ENCODE measurements at regions not wholly inside any gene's neighbourhood (a gene's known extent, or its start where the extent isn't known, plus 50 kb on each side); places are given as distances from the start of the nearest gene placed in this dataset.

DNA sequence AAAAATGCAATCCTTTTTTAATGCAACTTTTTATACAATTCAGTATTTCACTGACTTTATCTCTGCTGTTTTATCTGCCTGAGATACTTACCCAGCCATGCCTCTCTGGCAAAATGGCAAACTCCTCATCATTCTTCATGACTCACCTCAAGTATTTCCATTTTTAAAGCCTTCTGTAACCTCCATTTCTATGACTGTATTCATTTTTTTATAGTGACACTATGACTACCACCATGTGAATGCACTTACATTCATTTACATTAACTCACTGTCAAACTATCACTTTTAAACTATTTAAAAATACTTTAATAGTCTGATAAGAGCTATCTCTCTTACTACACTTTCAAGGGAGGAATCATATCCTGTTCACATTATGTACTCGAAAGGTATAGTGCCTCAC lies 99.4 kb upstream of the SCN7A start:
- Histone ChIP-seq H3K4me2 (ENCODE audit: low read length) (no peak overlapping the region), H3K23ac (ENCODE audit: low read length) (no peak overlapping the region)
- no CpG with 5 or more reads among the region's 1 CpG for WGBS (ENCODE audit: extremely low coverage, insufficient coverage, low lambda C conversion rate)

DNA sequence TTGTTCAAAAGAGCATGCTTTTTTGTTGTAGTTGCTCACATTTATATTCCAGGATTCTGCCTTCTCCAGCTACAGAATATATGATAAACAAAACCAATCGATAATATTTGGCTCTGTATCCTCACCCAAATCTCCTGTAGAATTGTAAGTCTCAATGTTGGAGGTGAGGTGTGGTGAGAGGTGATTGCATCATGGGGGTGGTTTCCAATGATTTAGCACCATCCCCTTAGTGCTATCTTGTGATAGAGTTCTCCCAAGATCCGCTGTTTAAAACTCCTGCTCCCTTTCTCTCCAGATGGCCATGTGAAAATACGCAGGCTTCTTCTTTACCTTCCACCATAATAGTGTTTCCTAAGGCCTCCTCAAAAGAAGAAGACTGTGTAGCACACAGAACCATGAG lies 98.7 kb upstream of the SCN7A start:
- H3K36me3 ChIP-seq (ENCODE audit: control insufficient read depth, insufficient read depth, low read length), result no peaks in the 10 kb centered on the region
- WGBS (ENCODE audit: extremely low coverage, insufficient coverage, low lambda C conversion rate), result no CpG with 5 or more reads among the region's 3 CpGs
- H2BK120ac ChIP-seq (ENCODE audit: low read depth, low read length), result no peak overlapping the region
- no peak overlapping the region for H2BK15ac ChIP-seq (replicated peaks; ENCODE audit: low read depth)
- DNase-seq, result no peak
- no peak overlapping the region for H4K8ac ChIP-seq (ENCODE audit: low read depth, low read length)
- H3K79me1 ChIP-seq (ENCODE audit: low read length), result no peaks in the 10 kb centered on the region
- H3K27me3 ChIP-seq (ENCODE audit: insufficient read depth, low read length, poor library complexity), result no peaks in the 10 kb centered on the region
- H3K18ac ChIP-seq (ENCODE audit: low read length), result no peak overlapping the region
- no peak overlapping the region for H4K5ac ChIP-seq (ENCODE audit: low read length)
- no peak overlapping the region for H3K9ac ChIP-seq (ENCODE audit: low read length)
- H2BK5ac ChIP-seq (ENCODE audit: low read length), result no peak overlapping the region
- H3K4me1 ChIP-seq (ENCODE audit: control insufficient read depth, low read depth, low read length), result no peaks in the 10 kb centered on the region
- H3K4me3 ChIP-seq (ENCODE audit: low read length), result no peak overlapping the region
- H3K56ac ChIP-seq (ENCODE audit: low read length), result no peak overlapping the region
- H3K4me2 ChIP-seq (ENCODE audit: low read length), result no peak overlapping the region
- no peak overlapping the region for H3K27ac ChIP-seq (ENCODE audit: low read depth, low read length)
- H3K4ac ChIP-seq (ENCODE audit: low read depth, low read length), result no peak overlapping the region
- no peaks in the 10 kb centered on the region for H3K79me2 ChIP-seq (ENCODE audit: control insufficient read depth, insufficient read depth, low read length)
- no peak overlapping the region for H3K23ac ChIP-seq (ENCODE audit: low read length)
- no peak overlapping the region for H2AK5ac ChIP-seq (ENCODE audit: low read length)

More for the DNA sequence above, 99.4 kb upstream of the SCN7A start:
- H3K18ac ChIP-seq (ENCODE audit: low read length), result no peak overlapping the region
- H2BK15ac ChIP-seq (replicated peaks; ENCODE audit: low read depth), result no peak overlapping the region
- H3K4ac ChIP-seq (ENCODE audit: low read depth, low read length), result no peak overlapping the region
- H3K56ac ChIP-seq (ENCODE audit: low read length), result no peak overlapping the region
- no peak overlapping the region for H4K8ac ChIP-seq (ENCODE audit: low read depth, low read length)
- H2BK120ac ChIP-seq (ENCODE audit: low read depth, low read length), result no peak overlapping the region
- H3K27ac ChIP-seq (ENCODE audit: low read depth, low read length), result no peak overlapping the region
- no peak overlapping the region for H2AK5ac ChIP-seq (ENCODE audit: low read length)
- no peaks in the 10 kb centered on the region for H3K79me1 ChIP-seq (ENCODE audit: low read length)
- no peak overlapping the region for H3K4me3 ChIP-seq (ENCODE audit: low read length)
- H3K36me3 ChIP-seq (ENCODE audit: control insufficient read depth, insufficient read depth, low read length), result no peaks in the 10 kb centered on the region
- no peaks in the 10 kb centered on the region for H3K79me2 ChIP-seq (ENCODE audit: control insufficient read depth, insufficient read depth, low read length)
- H2BK5ac ChIP-seq (ENCODE audit: low read length), result no peak overlapping the region
- no peak overlapping the region for H3K9ac ChIP-seq (ENCODE audit: low read length)
- H3K27me3 ChIP-seq (ENCODE audit: insufficient read depth, low read length, poor library complexity), result no peaks in the 10 kb centered on the region
- H3K4me1 ChIP-seq (ENCODE audit: control insufficient read depth, low read depth, low read length), result no peaks in the 10 kb centered on the region
- no peak overlapping the region for H4K5ac ChIP-seq (ENCODE audit: low read length)
- DNase-seq, result no peak

DNA sequence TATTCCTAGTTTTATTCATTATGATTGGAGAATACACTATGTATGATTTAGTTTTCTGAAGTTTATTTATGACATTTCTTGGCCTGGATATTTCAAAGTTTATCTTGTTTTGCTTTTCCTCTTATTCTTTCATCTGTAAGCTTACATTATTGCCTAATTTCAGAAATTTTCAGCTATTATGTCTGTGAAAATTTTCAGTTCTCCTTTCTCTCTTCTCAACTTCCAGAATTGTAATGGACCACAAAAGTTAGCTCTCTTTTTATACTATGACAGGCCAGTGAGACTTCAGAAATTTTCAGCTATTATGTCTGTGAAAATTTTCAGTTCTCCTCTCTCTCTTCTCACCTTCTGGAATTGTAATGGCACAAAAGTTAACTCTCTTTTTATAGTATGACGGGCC lies 97.2 kb upstream of the SCN7A start:
- H3K23ac ChIP-seq (ENCODE audit: low read length), result no peak overlapping the region
- H3K79me1 ChIP-seq (ENCODE audit: low read length), result no peaks in the 10 kb centered on the region
- H3K4ac ChIP-seq (ENCODE audit: low read depth, low read length), result no peak overlapping the region
- no peaks in the 10 kb centered on the region for H3K4me1 ChIP-seq (ENCODE audit: control insufficient read depth, low read depth, low read length)
- H2BK15ac ChIP-seq (replicated peaks; ENCODE audit: low read depth), result no peak overlapping the region
- H3K4me3 ChIP-seq (ENCODE audit: low read length), result no peak overlapping the region
- no peak for DNase-seq
- no peak overlapping the region for H4K5ac ChIP-seq (ENCODE audit: low read length)
- H3K4me2 ChIP-seq (ENCODE audit: low read length), result no peak overlapping the region
- no peak overlapping the region for H2AK5ac ChIP-seq (ENCODE audit: low read length)
- no peak overlapping the region for H3K9ac ChIP-seq (ENCODE audit: low read length)
- no CpG with 5 or more reads among the region's 1 CpG for WGBS (ENCODE audit: extremely low coverage, insufficient coverage, low lambda C conversion rate)
- no peak overlapping the region for H3K18ac ChIP-seq (ENCODE audit: low read length)
- H2BK120ac ChIP-seq (ENCODE audit: low read depth, low read length), result no peak overlapping the region
- H3K79me2 ChIP-seq (ENCODE audit: control insufficient read depth, insufficient read depth, low read length), result no peaks in the 10 kb centered on the region
- H2BK5ac ChIP-seq (ENCODE audit: low read length), result no peak overlapping the region
- no peak overlapping the region for H3K56ac ChIP-seq (ENCODE audit: low read length)
- no peaks in the 10 kb centered on the region for H3K36me3 ChIP-seq (ENCODE audit: control insufficient read depth, insufficient read depth, low read length)
- H4K8ac ChIP-seq (ENCODE audit: low read depth, low read length), result no peak overlapping the region
- no peaks in the 10 kb centered on the region for H3K27me3 ChIP-seq (ENCODE audit: insufficient read depth, low read length, poor library complexity)
- H3K27ac ChIP-seq (ENCODE audit: low read depth, low read length), result no peak overlapping the region

DNA sequence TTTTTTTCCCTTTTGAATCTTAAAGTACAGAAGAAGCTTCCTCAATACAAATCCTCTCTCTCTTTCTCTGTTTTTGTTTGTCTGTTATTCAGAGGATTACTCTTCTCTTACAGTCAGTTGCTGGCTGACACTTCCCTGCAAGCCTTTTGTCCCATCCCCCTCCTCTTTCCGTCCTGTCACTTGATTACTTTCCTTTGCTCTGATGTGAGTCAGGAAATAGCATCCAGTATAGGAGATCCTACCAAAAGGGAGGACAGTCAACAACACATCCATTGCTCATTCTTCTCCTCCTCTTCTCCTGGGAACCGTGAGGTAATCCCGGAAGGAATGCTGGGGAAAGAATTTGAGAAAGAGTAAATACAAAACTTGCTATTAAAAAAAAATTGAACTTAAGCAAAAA lies 79.3 kb upstream of the SCN7A start:
- H2BK15ac ChIP-seq (replicated peaks; ENCODE audit: low read depth), result no peak overlapping the region
- peak; percentile 91 for DNase-seq

DNA sequence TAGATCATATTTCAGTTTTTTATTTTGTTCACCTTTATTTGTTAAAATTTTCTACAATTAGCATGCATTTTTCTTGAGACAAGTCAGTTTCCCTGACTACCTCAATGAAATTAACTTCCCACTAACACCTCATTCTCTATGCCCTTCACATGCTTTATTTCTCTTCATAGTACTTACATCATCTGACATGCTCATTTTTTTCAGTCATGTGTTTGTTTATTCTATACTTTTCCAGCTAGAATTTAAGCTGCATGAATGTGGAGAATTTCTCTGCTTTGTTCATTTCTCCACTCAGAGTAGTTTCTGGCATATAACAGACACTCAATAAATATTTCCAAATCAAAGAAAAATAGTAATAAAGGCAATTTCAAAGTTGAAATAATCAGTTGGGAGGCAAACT lies 78.9 kb upstream of the SCN7A start:
- Histone ChIP-seq H2BK120ac (ENCODE audit: low read depth, low read length) (no peak overlapping the region), H4K5ac (ENCODE audit: low read length) (no peak overlapping the region), H3K79me2 (ENCODE audit: control insufficient read depth, insufficient read depth, low read length) (no peaks in the 10 kb centered on the region), H3K4me2 (ENCODE audit: low read length) (no peak overlapping the region), H3K27ac (ENCODE audit: low read depth, low read length) (no peak overlapping the region), H2BK5ac (ENCODE audit: low read length) (no peak overlapping the region), H4K8ac (ENCODE audit: low read depth, low read length) (no peak overlapping the region), H3K23ac (ENCODE audit: low read length) (no peak overlapping the region), H2AK5ac (ENCODE audit: low read length) (no peak overlapping the region), H3K27me3 (ENCODE audit: insufficient read depth, low read length, poor library complexity) (no peaks in the 10 kb centered on the region), H3K9ac (ENCODE audit: low read length) (no peak overlapping the region), H3K56ac (ENCODE audit: low read length) (no peak overlapping the region), H3K18ac (ENCODE audit: low read length) (no peak overlapping the region), H3K36me3 (ENCODE audit: control insufficient read depth, insufficient read depth, low read length) (no peaks in the 10 kb centered on the region), H3K4me1 (ENCODE audit: control insufficient read depth, low read depth, low read length) (no peaks in the 10 kb centered on the region), H3K4ac (ENCODE audit: low read depth, low read length) (no peak overlapping the region), H2BK15ac (replicated peaks; ENCODE audit: low read depth) (no peak overlapping the region), H3K4me3 (ENCODE audit: low read length) (no peak overlapping the region), H3K79me1 (ENCODE audit: low read length) (no peaks in the 10 kb centered on the region)
- DNase-seq, result no peak

More for the DNA sequence above, 79.3 kb upstream of the SCN7A start:
- H4K8ac ChIP-seq (ENCODE audit: low read depth, low read length), result no peak overlapping the region
- H3K4me2 ChIP-seq (ENCODE audit: low read length), result no peak overlapping the region
- H3K27me3 ChIP-seq (ENCODE audit: insufficient read depth, low read length, poor library complexity), result no peaks in the 10 kb centered on the region
- no peaks in the 10 kb centered on the region for H3K4me1 ChIP-seq (ENCODE audit: control insufficient read depth, low read depth, low read length)
- no peak overlapping the region for H2AK5ac ChIP-seq (ENCODE audit: low read length)
- H3K56ac ChIP-seq (ENCODE audit: low read length), result no peak overlapping the region
- no peak overlapping the region for H4K5ac ChIP-seq (ENCODE audit: low read length)
- no peak overlapping the region for H3K4ac ChIP-seq (ENCODE audit: low read depth, low read length)
- no peaks in the 10 kb centered on the region for H3K79me2 ChIP-seq (ENCODE audit: control insufficient read depth, insufficient read depth, low read length)
- H2BK120ac ChIP-seq (ENCODE audit: low read depth, low read length), result no peak overlapping the region
- no CpG with 5 or more reads among the region's 3 CpGs for WGBS (ENCODE audit: extremely low coverage, insufficient coverage, low lambda C conversion rate)
- H3K4me3 ChIP-seq (ENCODE audit: low read length), result no peak overlapping the region
- H3K36me3 ChIP-seq (ENCODE audit: control insufficient read depth, insufficient read depth, low read length), result no peaks in the 10 kb centered on the region
- no peak overlapping the region for H3K27ac ChIP-seq (ENCODE audit: low read depth, low read length)
- no peak overlapping the region for H3K9ac ChIP-seq (ENCODE audit: low read length)
- H3K18ac ChIP-seq (ENCODE audit: low read length), result no peak overlapping the region
- no peak overlapping the region for H3K23ac ChIP-seq (ENCODE audit: low read length)
- H3K79me1 ChIP-seq (ENCODE audit: low read length), result no peaks in the 10 kb centered on the region
- H2BK5ac ChIP-seq (ENCODE audit: low read length), result no peak overlapping the region

DNA sequence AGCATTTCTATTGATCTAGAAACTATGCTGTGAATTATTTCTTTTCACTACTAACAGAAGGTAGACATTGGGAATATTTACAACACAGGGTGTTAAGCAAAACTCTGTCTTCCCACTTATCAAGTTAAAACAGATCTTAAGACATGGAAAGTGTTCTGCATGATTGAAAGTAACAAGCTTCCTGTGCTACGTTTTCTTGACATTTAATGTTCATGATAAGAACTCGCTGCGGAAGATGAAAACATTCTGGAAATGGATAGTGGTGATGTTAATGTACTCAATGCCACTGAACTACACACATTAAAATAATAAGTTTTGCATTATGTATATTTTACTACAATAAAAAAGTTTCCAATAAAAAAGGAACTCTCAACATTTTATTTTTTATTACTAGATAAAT lies 74.4 kb upstream of the SCN7A start:
- no peak overlapping the region for H3K4ac ChIP-seq (ENCODE audit: low read depth, low read length)
- H3K27ac ChIP-seq (ENCODE audit: low read depth, low read length), result no peak overlapping the region
- DNase-seq, result no peak
- H3K4me1 ChIP-seq (ENCODE audit: control insufficient read depth, low read depth, low read length), result no peaks in the 10 kb centered on the region
- no peak overlapping the region for H4K8ac ChIP-seq (ENCODE audit: low read depth, low read length)
- no peak overlapping the region for H2BK15ac ChIP-seq (replicated peaks; ENCODE audit: low read depth)
- no peak overlapping the region for H4K5ac ChIP-seq (ENCODE audit: low read length)
- no peaks in the 10 kb centered on the region for H3K27me3 ChIP-seq (ENCODE audit: insufficient read depth, low read length, poor library complexity)
- H3K56ac ChIP-seq (ENCODE audit: low read length), result no peak overlapping the region
- WGBS (ENCODE audit: extremely low coverage, insufficient coverage, low lambda C conversion rate), result no CpG with 5 or more reads among the region's 3 CpGs
- no peak overlapping the region for H3K4me2 ChIP-seq (ENCODE audit: low read length)
- no peaks in the 10 kb centered on the region for H3K79me2 ChIP-seq (ENCODE audit: control insufficient read depth, insufficient read depth, low read length)
- no peak overlapping the region for H3K18ac ChIP-seq (ENCODE audit: low read length)
- H3K9ac ChIP-seq (ENCODE audit: low read length), result no peak overlapping the region
- H3K36me3 ChIP-seq (ENCODE audit: control insufficient read depth, insufficient read depth, low read length), result no peaks in the 10 kb centered on the region
- H2BK120ac ChIP-seq (ENCODE audit: low read depth, low read length), result no peak overlapping the region
- no peaks in the 10 kb centered on the region for H3K79me1 ChIP-seq (ENCODE audit: low read length)
- H3K4me3 ChIP-seq (ENCODE audit: low read length), result no peak overlapping the region
- H3K23ac ChIP-seq (ENCODE audit: low read length), result no peak overlapping the region
- no peak overlapping the region for H2BK5ac ChIP-seq (ENCODE audit: low read length)
- no peak overlapping the region for H2AK5ac ChIP-seq (ENCODE audit: low read length)
